ENCODE measurements at regions not wholly inside any gene's neighbourhood (a gene's known extent, or its start where the extent isn't known, plus 50 kb on each side); places are given as distances from the start of the nearest gene placed in this dataset.

GRCh38 chr13:106393776-106394175, 141.7 kb downstream of the EFNB2 start:
- TF ChIP-seq CTCF (IDR thresholded peaks at IDR 0.05) (no peak), POLR2A (IDR thresholded peaks at IDR 0.05) (no peak)
